ENCODE measurements at regions not wholly inside any gene's neighbourhood (a gene's known extent, or its start where the extent isn't known, plus 50 kb on each side); places are given as distances from the start of the nearest gene placed in this dataset.

DNA sequence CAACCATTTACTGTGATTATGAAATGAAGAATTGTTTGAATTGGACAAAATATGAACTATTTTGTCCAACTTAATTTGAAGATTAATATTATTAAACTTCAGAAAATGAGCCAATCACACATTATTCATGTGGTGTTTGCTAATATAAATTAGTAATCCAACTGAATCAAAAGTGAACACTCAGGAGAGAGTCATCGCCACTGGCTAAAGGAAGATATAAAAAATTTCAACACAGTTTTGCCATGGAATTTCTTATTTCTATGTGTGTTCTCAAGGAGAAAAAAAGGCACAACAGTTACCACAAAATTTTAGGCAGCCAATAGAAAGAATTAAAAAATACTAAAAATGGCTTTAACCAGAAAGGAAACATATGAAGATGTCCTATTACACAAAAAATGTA lies 2683.8 kb downstream of the PCDH9 start:
- no peak for TF ChIP-seq GATA3 (IDR thresholded peaks at IDR 0.05; ENCODE audit: low read depth, low read length)
- no peak for TF ChIP-seq GATA2 (IDR thresholded peaks at IDR 0.05; ENCODE audit: low read depth, low read length)

GRCh38 chr13:64540976-64541375 lies 2689.2 kb downstream of the PCDH9 start:
- TF ChIP-seq GATA2 (IDR thresholded peaks at IDR 0.05; ENCODE audit: low read depth, low read length): no peak
- TF ChIP-seq GATA3 (IDR thresholded peaks at IDR 0.05; ENCODE audit: low read depth, low read length): no peak

DNA sequence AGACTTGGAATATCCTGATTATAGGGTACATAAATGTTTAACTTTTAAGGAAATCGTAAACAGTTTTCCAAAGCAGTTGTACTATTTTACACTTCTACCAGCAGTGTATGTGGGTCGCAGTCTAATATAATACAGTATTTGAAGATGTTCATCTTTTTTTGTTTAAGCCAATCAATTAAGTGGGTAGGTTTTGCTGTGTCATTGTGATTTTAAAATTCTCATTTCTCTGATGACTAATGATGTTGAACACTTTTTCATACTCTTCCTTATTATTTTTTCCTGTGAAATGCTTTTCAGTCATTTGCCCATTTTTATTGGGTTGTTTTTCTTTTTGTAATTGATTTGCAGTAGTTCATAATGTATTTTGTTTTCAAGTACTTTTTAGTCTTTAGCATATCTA lies 2689.7 kb downstream of the PCDH9 start:
- TF ChIP-seq GATA3 (IDR thresholded peaks at IDR 0.05; ENCODE audit: low read depth, low read length) (no peak), GATA2 (IDR thresholded peaks at IDR 0.05; ENCODE audit: low read depth, low read length) (no peak)

DNA sequence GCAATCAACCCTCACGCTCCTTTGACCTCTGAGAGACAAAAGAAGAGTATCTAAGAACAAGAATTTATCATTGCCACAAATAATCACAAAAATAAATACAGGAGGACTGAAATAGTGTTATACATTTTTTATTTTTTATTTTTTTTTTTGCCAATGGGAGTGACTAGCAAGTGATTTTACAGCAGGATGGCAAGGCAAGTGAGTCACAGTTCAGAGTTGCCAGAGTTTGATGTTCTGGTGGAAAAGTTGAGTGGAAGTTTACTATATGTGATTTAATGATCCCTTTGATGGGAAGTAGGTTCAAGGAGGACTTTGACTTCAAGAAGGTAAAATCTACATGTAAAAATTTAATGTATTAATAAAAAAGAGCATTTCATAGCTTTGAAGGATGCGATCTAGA lies 2691.4 kb downstream of the PCDH9 start:
- TF ChIP-seq GATA2 (IDR thresholded peaks at IDR 0.05; ENCODE audit: low read depth, low read length) (no peak), GATA3 (IDR thresholded peaks at IDR 0.05; ENCODE audit: low read depth, low read length) (no peak)

GRCh38 chr13:64534302-64534701 lies 2695.8 kb downstream of the PCDH9 start:
- TF ChIP-seq GATA2 (IDR thresholded peaks at IDR 0.05; ENCODE audit: low read depth, low read length) (no peak), GATA3 (IDR thresholded peaks at IDR 0.05; ENCODE audit: low read depth, low read length) (no peak)

DNA sequence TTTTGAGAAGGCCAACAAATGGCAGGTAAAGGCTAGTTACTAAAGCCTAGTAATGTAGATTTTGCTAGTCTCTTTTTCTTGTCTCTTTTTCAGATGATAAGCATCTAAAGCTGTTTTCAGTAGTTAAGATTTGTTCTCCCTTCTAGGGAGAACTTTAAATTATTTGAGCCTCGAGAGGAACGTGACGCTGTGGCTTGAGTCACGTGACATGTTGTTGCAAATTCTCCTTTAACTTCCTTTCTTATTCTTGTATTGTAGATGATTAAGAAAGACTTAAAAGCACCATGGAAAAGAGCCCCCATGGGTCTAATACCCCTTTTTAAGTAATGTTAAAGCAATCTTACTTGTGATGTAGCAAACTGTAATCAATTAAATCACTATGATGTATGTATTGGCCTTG lies 2698.7 kb downstream of the PCDH9 start:
- TF ChIP-seq GATA3 (IDR thresholded peaks at IDR 0.05; ENCODE audit: low read depth, low read length) (no peak), GATA2 (IDR thresholded peaks at IDR 0.05; ENCODE audit: low read depth, low read length) (no peak)

- TF ChIP-seq GATA3 (IDR thresholded peaks at IDR 0.05; ENCODE audit: low read depth, low read length): no peak
These were observed 2700.2 kb downstream of the PCDH9 start for GRCh38 chr13:64529874-64530485.

- no peak for TF ChIP-seq GATA2 (IDR thresholded peaks at IDR 0.05; ENCODE audit: low read depth, low read length)
- TF ChIP-seq GATA3 (IDR thresholded peaks at IDR 0.05; ENCODE audit: low read depth, low read length): no peak
These were observed 2701.3 kb downstream of the PCDH9 start for GRCh38 chr13:64528838-64529237.

DNA sequence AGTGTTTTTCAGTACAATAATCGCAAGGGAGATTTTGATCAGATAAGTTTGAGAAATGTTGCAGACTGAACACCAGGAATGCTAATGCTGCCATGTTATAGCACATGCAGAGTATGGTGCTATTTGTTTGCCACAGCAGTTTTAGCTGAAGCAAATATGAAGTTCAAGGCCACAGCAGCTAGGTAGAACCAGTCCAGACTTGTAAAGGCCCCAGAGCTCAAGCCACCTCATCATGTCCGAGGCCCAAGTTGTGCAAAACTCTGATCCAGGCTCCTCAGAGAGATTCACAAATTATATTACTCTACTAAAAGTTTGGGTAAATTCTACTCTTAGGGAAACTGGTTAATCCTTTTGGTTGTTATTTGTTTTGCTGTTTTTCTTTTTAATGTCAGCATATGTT lies 2702.6 kb downstream of the PCDH9 start:
- no peak for TF ChIP-seq GATA2 (IDR thresholded peaks at IDR 0.05; ENCODE audit: low read depth, low read length)

DNA sequence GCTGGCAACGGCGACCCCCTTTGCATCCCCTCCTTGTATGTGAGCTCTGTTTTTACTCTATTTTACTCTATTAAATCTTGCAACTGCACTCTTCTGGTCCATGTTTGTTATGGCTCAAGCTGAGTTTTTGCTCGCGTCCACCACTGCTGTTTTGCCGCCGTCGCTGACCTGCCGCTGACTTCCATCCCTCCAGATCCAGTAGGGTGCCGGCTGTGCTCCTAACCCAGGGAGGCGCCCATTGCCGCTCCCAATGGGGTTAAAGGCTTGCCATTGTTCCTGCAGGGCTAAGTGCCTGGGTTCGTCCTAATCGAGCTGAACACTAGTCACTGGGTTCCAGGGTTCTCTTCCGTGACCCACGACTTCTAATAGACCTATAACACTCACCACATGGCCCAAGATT lies 2704.4 kb downstream of the PCDH9 start:
- TF ChIP-seq GATA3 (IDR thresholded peaks at IDR 0.05; ENCODE audit: low read depth, low read length) (no peak), GATA2 (IDR thresholded peaks at IDR 0.05; ENCODE audit: low read depth, low read length) (no peak)

- no peak for TF ChIP-seq GATA2 (IDR thresholded peaks at IDR 0.05; ENCODE audit: low read depth, low read length)
- TF ChIP-seq GATA3 (IDR thresholded peaks at IDR 0.05; ENCODE audit: low read depth, low read length): no peak
These were observed 2719.4 kb downstream of the PCDH9 start for GRCh38 chr13:64510747-64511146.

- no peak for TF ChIP-seq GATA2 (IDR thresholded peaks at IDR 0.05; ENCODE audit: low read depth, low read length)
- no peak for TF ChIP-seq GATA3 (IDR thresholded peaks at IDR 0.05; ENCODE audit: low read depth, low read length)
These were observed 2723.9 kb downstream of the PCDH9 start for GRCh38 chr13:64506246-64506645.

DNA sequence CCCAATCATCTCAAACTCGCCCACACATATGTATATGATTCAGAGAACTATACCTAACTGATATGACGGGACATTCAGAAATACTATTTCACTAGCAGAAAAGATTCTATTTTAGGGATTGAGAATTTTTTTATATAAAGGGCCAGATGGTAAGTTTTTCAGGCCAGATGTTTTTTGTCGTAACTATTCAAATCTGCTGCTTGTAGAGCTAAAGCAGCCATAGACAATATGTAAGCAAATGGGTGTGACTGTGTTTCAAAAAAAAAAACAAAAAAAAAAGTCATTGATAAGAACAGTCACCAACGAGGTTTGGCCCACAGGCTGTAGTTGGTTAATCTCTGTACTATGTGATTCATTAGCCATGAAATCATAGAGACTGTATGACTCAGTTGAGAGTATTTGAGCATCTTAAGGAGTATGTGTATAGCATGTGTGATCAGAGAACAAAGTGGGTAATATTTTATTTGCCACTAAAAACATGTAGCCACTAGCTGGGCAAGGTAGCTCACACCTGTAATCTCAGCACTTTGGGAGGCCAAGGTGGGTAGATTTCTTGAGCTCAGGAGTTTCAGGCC lies 2724.7 kb downstream of the PCDH9 start:
- TF ChIP-seq GATA2 (IDR thresholded peaks at IDR 0.05; ENCODE audit: low read depth, low read length): no peak
- TF ChIP-seq GATA3 (IDR thresholded peaks at IDR 0.05; ENCODE audit: low read depth, low read length): no peak

DNA sequence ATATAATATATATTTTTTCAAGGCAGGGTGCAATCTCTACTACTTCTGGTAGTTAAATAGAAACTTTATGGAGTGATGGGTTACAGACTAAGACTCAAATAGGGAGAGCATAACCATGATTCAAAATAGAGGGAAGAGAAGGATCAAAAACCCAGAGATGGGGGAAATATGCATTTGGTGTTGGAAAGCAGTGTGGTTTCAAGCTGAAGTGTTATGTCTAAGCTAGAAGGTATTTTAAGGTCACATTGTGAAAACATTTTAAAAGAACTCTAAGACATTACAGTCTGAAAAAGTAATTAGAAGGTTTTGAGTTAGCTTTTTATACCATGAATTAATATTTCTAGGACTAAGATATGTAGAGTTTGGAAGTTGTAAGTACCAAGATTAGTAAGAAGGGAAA lies 2741.4 kb downstream of the PCDH9 start:
- no peak for TF ChIP-seq GATA2 (IDR thresholded peaks at IDR 0.05; ENCODE audit: low read depth, low read length)
- TF ChIP-seq GATA3 (IDR thresholded peaks at IDR 0.05; ENCODE audit: low read depth, low read length): no peak

DNA sequence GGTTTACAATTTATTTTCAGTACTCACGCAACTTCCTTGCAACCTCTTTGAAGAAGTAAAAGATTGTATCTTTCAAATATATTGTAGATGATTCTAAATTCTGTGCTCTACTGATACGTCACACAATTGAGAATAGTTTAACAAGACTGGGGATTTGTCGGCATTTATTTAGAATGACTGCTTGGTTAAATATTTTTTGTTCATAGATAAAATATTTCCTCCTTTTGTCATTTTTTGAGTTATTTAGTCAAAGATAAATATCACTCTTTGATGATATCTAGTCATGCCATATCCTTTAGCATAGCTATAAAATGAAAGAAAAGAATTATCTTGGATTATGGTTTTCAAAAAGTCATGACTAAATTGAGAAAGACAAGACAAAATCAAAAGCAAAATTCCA lies 2747.8 kb downstream of the PCDH9 start:
- TF ChIP-seq GATA3 (IDR thresholded peaks at IDR 0.05; ENCODE audit: low read depth, low read length) (no peak), GATA2 (IDR thresholded peaks at IDR 0.05; ENCODE audit: low read depth, low read length) (no peak)

GRCh38 chr13:64480672-64481071 lies 2749.5 kb downstream of the PCDH9 start:
- TF ChIP-seq GATA3 (IDR thresholded peaks at IDR 0.05; ENCODE audit: low read depth, low read length) (no peak), GATA2 (IDR thresholded peaks at IDR 0.05; ENCODE audit: low read depth, low read length) (no peak)
